A549 (cell line): ENCODE measurements at regions not wholly inside any gene's neighbourhood (a gene's known extent, or its start where the extent isn't known, plus 50 kb on each side); places are given as distances from the start of the nearest gene placed in this dataset.

Experiments
- ATAC-seq, 2 experiments: fragments of 200-7000 bp in 1 of 2; fragments of >200 bp in 1 of 2; cut with Nextera tagmentation in 1 of 2; cut with Tn5 transposase in 1 of 2; 3 replicates each; pipeline versions ENCODE4 v1.8.0 to v1.9.1; 2018 to 2020; ENCODE audit warnings: mild to moderate bottlenecking in 1 of 2, moderate library complexity in 1 of 2
- CTCF ChIA-PET: fragments of 300-600 bp; sonication (Branson Sonifier 250); formaldehyde crosslinking; extraction: SDS; loops from one replicate; lab custom pipeline; 2021; ENCODE audit warnings: antibody characterized with exemption, inconsistent platforms; lab: Yijun Ruan, JAX
- POLR2A ChIA-PET: fragments of 350-600 bp; formaldehyde crosslinking; extraction: SDS; loops from one replicate; lab custom pipeline; 2021; ENCODE audit warnings: antibody characterized with exemption, inconsistent platforms; lab: Yijun Ruan, JAX
- DNase-seq, 2 experiments: peaks; one replicate each; pipeline versions ENCODE4 v3.0.0 to v3.0.0-alpha.2; 2011 to 2016; ENCODE audit warnings: low read depth in 1 of 2, low spot score in 1 of 2
- FAIRE-seq: peaks from 2 replicates; lab custom pipeline; 2011; peaks lifted over from hg19 to GRCh38; lab: Jason Lieb, UNC
- H3K27ac ChIP-seq, 2 experiments: fragments of >200 bp; sonication (Bioruptor Twin); formaldehyde crosslinking; 3 replicates each; pipeline ENCODE4 v1.5.1; 2016 to 2017
- H3K4me1 ChIP-seq: fragments of >200 bp; sonication (Bioruptor Twin); formaldehyde crosslinking; 3 replicates; pipeline ENCODE4 v1.6.1; 2016
- H3K4me2 ChIP-seq: fragments of >200 bp; sonication (Bioruptor Twin); formaldehyde crosslinking; 3 replicates; pipeline ENCODE4 v1.6.1; 2016
- H3K4me3 ChIP-seq: fragments of >200 bp; sonication (Bioruptor Twin); formaldehyde crosslinking; 3 replicates; pipeline ENCODE4 v1.5.1; 2016
- H3K9me3 ChIP-seq: fragments of >200 bp; sonication (Bioruptor Twin); formaldehyde crosslinking; 3 replicates; pipeline ENCODE4 v1.6.1; 2016
- CBX2 ChIP-seq: fragments of 200-600 bp; sonication (generic); IDR thresholded peaks from 2 replicates; pipeline ENCODE4 v1.6.1; 2016; ENCODE audit warnings: low read depth, mild to moderate bottlenecking, borderline replicate concordance
- CEBPB ChIP-seq, 2 experiments: fragments of >200 bp in 1 of 2; sonication (Bioruptor Twin) in 1 of 2; formaldehyde crosslinking in 1 of 2; IDR thresholded peaks; 2 replicates each; pipeline ENCODE4 v1.6.1; 2012 to 2016
- CHD2 ChIP-seq: fragments of 150-350 bp; IDR thresholded peaks from 2 replicates; pipeline ENCODE4 v1.6.1; 2014; ENCODE audit warnings: low read length; ENCODE audit not compliant: partially characterized antibody
- EHF ChIP-seq: fragments of 250-450 bp; sonication (Bioruptor Pico); IDR thresholded peaks from 2 replicates; pipeline ENCODE4 v1.5.0; 2020; ENCODE audit warnings: mild to moderate bottlenecking
- EHMT2 ChIP-seq: fragments of 200-600 bp; sonication (generic); IDR thresholded peaks from 2 replicates; pipeline ENCODE4 v1.6.1; 2016; ENCODE audit warnings: antibody characterized with exemption, low read depth, mild to moderate bottlenecking, moderate library complexity
- EP300 ChIP-seq, 2 experiments: fragments of >200 bp; sonication (Bioruptor Twin); formaldehyde crosslinking; IDR thresholded peaks; 2 replicates in 1 of 2; 3 replicates in 1 of 2; pipeline ENCODE4 v1.6.1; 2016 to 2017
- HDAC2 ChIP-seq: fragments of 200-600 bp; sonication (generic); IDR thresholded peaks from 2 replicates; pipeline ENCODE4 v1.6.1; 2016
- HEYL ChIP-seq: fragments of 250-450 bp; sonication (Bioruptor Pico); IDR thresholded peaks from 2 replicates; pipeline ENCODE4 v1.8.0; 2021; ENCODE audit warnings: mild to moderate bottlenecking, moderate library complexity
- HOXA7 ChIP-seq: fragments of 250-450 bp; sonication (Bioruptor Pico); IDR thresholded peaks from 2 replicates; pipeline ENCODE4 v1.5.0; 2020; ENCODE audit warnings: mild to moderate bottlenecking, moderate library complexity
- HOXB13 ChIP-seq: fragments of 250-450 bp; sonication (Bioruptor Pico); IDR thresholded peaks from 2 replicates; pipeline ENCODE4 v1.5.0; 2020; ENCODE audit warnings: low read depth, mild to moderate bottlenecking, moderate library complexity
- HOXB5 ChIP-seq: fragments of 250-450 bp; sonication (Bioruptor Pico); IDR thresholded peaks from 2 replicates; pipeline ENCODE4 v1.5.0; 2020; ENCODE audit warnings: mild to moderate bottlenecking, moderate library complexity
- JUN ChIP-seq, 2 experiments: fragments of >200 bp; sonication (Bioruptor Twin); formaldehyde crosslinking; IDR thresholded peaks; 2 replicates in 1 of 2; 3 replicates in 1 of 2; pipeline ENCODE4 v1.6.1; 2016 to 2017
- JUNB ChIP-seq: fragments of >200 bp; sonication (Bioruptor Twin); formaldehyde crosslinking; IDR thresholded peaks from 2 replicates; pipeline ENCODE4 v1.6.1; 2016
- KDM1A ChIP-seq: fragments of 200-600 bp; sonication (generic); IDR thresholded peaks from 2 replicates; pipeline ENCODE4 v1.6.1; 2016; ENCODE audit warnings: low read depth, mild to moderate bottlenecking
- KDM5A ChIP-seq: fragments of 200-600 bp; sonication (generic); IDR thresholded peaks from 2 replicates; pipeline ENCODE4 v1.6.1; 2016; ENCODE audit warnings: antibody characterized with exemption, mild to moderate bottlenecking
- MAFK ChIP-seq: fragments of 450-650 bp; IDR thresholded peaks from 2 replicates; pipeline ENCODE4 v1.6.1; 2014; ENCODE audit not compliant: partially characterized antibody
- MAZ ChIP-seq: fragments of 150-350 bp; IDR thresholded peaks from 2 replicates; pipeline ENCODE4 v1.6.1; 2014; ENCODE audit warnings: antibody characterized with exemption, low read depth, low read length, borderline replicate concordance
- NFE2L2 ChIP-seq: fragments of 150-350 bp; conservative IDR thresholded peaks from 2 replicates; pipeline ENCODE4 v1.6.1; 2014; ENCODE audit warnings: low read length
- NPAS2 ChIP-seq: fragments of 250-450 bp; sonication (Bioruptor Pico); IDR thresholded peaks from 2 replicates; pipeline ENCODE4 v1.8.0; 2022; ENCODE audit warnings: mild to moderate bottlenecking, moderate library complexity, borderline replicate concordance
- NR3C1 ChIP-seq: fragments of >200 bp; sonication (Bioruptor Twin); formaldehyde crosslinking; IDR thresholded peaks from 3 replicates; pipeline ENCODE4 v1.6.1; 2017
- PHF8 ChIP-seq: fragments of 200-600 bp; sonication (generic); IDR thresholded peaks from 2 replicates; pipeline ENCODE4 v1.6.1; 2016; ENCODE audit warnings: low read depth, mild to moderate bottlenecking, antibody characterized with exemption, moderate library complexity, borderline replicate concordance
- POLR2A ChIP-seq: IDR thresholded peaks from 2 replicates; pipeline ENCODE4 v1.6.1; 2012; ENCODE audit warnings: mild to moderate bottlenecking, low read length
- RARB ChIP-seq: fragments of 250-450 bp; sonication (Bioruptor Pico); IDR thresholded peaks from 2 replicates; pipeline ENCODE4 v1.8.0; 2021; ENCODE audit warnings: mild to moderate bottlenecking, moderate library complexity
- RFX5 ChIP-seq: fragments of 450-650 bp; IDR thresholded peaks from 2 replicates; pipeline ENCODE4 v1.7.1; 2014; ENCODE audit warnings: antibody characterized with exemption, mild to moderate bottlenecking, moderate library complexity
- RNF2 ChIP-seq: fragments of 200-600 bp; sonication (generic); IDR thresholded peaks from 2 replicates; pipeline ENCODE4 v1.6.1; 2016; ENCODE audit warnings: low read depth, mild to moderate bottlenecking, antibody characterized with exemption, moderate library complexity, borderline replicate concordance
- SREBF2 ChIP-seq: fragments of 450-650 bp; IDR thresholded peaks from 2 replicates; pipeline ENCODE4 v1.6.1; 2014; ENCODE audit warnings: mild to moderate bottlenecking, moderate library complexity
- ZC3H11A ChIP-seq: fragments of 450-650 bp; IDR thresholded peaks from 2 replicates; pipeline ENCODE4 v1.6.1; 2014; ENCODE audit warnings: antibody characterized with exemption, mild to moderate bottlenecking
- ZFP36 ChIP-seq: fragments of 450-650 bp; IDR thresholded peaks from 2 replicates; pipeline ENCODE4 v1.6.1; 2014; ENCODE audit warnings: borderline replicate concordance; ENCODE audit not compliant: partially characterized antibody
- ZSCAN20 ChIP-seq: fragments of 250-450 bp; sonication (Bioruptor Pico); IDR thresholded peaks from 2 replicates; pipeline ENCODE4 v1.8.0; 2022; ENCODE audit warnings: mild to moderate bottlenecking, moderate library complexity
- WGBS: methylation state at CpG from one replicate; pipeline ENCODE4 v1.1.6; 2017; ENCODE audit errors: missing lambda C conversion rate; 5-methylcytosine and 5-hydroxymethylcytosine counted together
- TF ChIP-seq, protein P1 (sequence below): IDR thresholded peaks from 2 replicates; pipeline ENCODE4 v1.6.1; 2012
- TF ChIP-seq, protein P2 (sequence below): IDR thresholded peaks from 2 replicates; pipeline ENCODE4 v1.6.1; 2012

DNA sequence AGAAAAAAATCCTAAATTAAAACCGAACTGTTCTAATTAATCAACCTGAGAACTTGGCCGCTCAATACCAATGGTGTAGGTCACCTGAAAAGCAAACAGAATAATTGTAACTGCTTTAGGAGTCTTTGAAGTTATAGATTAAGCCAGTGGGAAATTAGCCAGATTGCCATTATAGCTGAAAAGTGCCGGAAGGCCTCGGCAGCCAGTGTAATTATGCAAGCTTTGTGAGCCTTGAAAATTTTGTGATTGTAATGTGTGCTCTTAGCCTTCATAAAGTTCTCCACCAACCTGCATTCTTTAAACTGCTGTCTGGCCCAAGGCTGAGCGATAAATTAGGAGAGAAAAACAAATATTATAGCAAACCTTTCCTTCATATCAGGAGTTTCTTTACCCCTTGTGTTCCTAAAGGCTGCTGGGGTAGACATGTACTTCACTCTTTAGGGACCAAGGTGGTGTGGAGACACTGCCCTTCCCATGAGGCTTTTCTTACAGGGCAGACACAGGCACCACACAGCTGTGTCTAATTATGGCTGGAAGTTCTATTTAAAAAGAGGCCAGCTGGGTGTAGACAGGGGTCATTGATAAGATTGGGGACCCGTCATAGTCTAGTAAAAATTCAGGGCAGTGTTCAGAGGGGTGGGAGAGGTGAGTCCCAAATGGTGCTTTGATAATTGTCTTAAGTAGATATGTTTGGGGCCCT lies 991.2 kb downstream of the FLRT2 start:
- CTCF ChIA-PET = no interaction called here
- WGBS = 16% methylated on average over 6 of the region's 6 CpGs

DNA sequence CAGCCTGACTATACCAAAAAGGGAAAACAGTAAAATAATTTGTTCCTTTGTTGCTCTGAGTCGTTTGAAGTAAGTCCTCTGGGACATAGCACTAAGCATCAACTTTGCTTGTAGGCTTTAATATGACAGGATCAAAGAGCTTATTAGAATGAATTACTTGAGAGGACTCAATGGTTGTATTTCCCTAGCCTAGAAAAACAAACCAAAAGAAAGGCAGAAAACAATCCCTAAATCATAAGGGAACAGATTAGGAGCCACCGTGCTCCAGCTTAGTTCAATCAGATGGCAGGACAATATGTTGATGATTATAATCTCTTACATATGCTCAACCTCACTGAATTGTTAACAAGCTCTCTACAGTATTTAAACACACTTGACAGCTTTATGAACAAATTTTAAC lies 988.4 kb downstream of the FLRT2 start:
- no peak overlapping the region for H3K4me3 ChIP-seq
- no peaks in the 10 kb centered on the region for H3K4me1 ChIP-seq
- FAIRE-seq = no peak
- no peak overlapping the region for H3K4me2 ChIP-seq
- ChIA-PET CTCF (no interaction called here), POLR2A (no interaction called here)
- no peaks in the 10 kb centered on the region for H3K9me3 ChIP-seq
- no peak overlapping the region for H3K27ac ChIP-seq
- TF ChIP-seq HOXA7 (CRISPR knock-in tag) (no peak), NPAS2 (CRISPR knock-in tag) (no peak)
- TF ChIP-seq, all 56 proteins: peak for 0
- ATAC-seq = no peak
- WGBS = 4% methylated on average over 2 of the region's 2 CpGs
- no peak for DNase-seq

More for the DNA sequence above, 991.2 kb downstream of the FLRT2 start:
- H3K4me2 ChIP-seq = no peak overlapping the region
- POLR2A ChIA-PET = no interaction called here
- no peak for TF ChIP-seq CHD2
- TF ChIP-seq HOXB13 (CRISPR knock-in tag) = no peak
- TF ChIP-seq EP300 (IDR thresholded peaks at IDR 0.05) = no peak
- no peak for TF ChIP-seq ZSCAN20 (CRISPR knock-in tag)
- TF ChIP-seq RNF2 = no peak
- no peak for TF ChIP-seq EHF (CRISPR knock-in tag)
- TF ChIP-seq JUN (IDR thresholded peaks at IDR 0.05) = no peak
- no peak for TF ChIP-seq HDAC2
- TF ChIP-seq JUNB = no peak
- no peak for TF ChIP-seq KDM1A
- TF ChIP-seq HOXA7 (CRISPR knock-in tag) = no peak
- no peak for TF ChIP-seq MAZ
- no peak for TF ChIP-seq SREBF2
- TF ChIP-seq HEYL (CRISPR knock-in tag) = no peak
- TF ChIP-seq NR3C1 = no peak
- no peak for TF ChIP-seq PHF8
- TF ChIP-seq MAFK = no peak
- no peak for TF ChIP-seq CEBPB (IDR thresholded peaks at IDR 0.05)
- H3K4me1 ChIP-seq = no peaks in the 10 kb centered on the region
- no peak for DNase-seq
- no peak overlapping the region for H3K27ac ChIP-seq
- H3K9me3 ChIP-seq = no peaks in the 10 kb centered on the region
- H3K4me3 ChIP-seq = no peak overlapping the region
- no peak for ATAC-seq
- no peak for FAIRE-seq

DNA sequence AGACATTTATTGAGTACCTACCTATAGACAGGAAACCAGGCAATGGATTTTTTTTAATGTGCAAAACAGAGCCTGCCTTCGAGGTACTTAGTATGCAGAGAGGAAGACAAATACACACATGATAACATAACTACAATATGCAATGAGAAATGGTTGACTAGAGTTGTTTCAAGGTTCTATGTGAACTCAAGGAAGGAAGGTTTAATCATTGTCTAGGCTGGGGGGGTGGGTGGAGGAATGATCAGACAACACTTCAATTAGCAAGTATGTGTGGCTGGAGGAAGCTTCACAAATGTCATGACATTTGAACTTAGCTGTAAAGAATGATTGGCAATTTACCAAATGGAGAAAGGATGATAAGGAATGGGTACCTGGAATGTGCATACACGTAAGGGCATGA lies 985.3 kb downstream of the FLRT2 start:
- ChIA-PET POLR2A (no interaction called here), CTCF (interaction anchor here (1.2 kb wide), 1 partner anchor 74 kb away, joined by 3 read pairs; no protein-coding TSS in a partner anchor)
- Histone ChIP-seq H3K27ac (no peak overlapping the region), H3K4me3 (no peak overlapping the region), H3K4me2 (no peak overlapping the region), H3K9me3 (no peaks in the 10 kb centered on the region), H3K4me1 (no peaks in the 10 kb centered on the region)
- WGBS = 5% methylated on average over 2 of the region's 2 CpGs
- FAIRE-seq = no peak
- ATAC-seq = no peak
- no peak for TF ChIP-seq KDM5A
- no peak for TF ChIP-seq POLR2A
- no peak for TF ChIP-seq JUNB
- no peak for TF ChIP-seq RFX5
- no peak for TF ChIP-seq NPAS2 (CRISPR knock-in tag)
- no peak for TF ChIP-seq RARB
- TF ChIP-seq ZC3H11A = no peak
- no peak for TF ChIP-seq CBX2
- no peak for TF ChIP-seq CEBPB (IDR thresholded peaks at IDR 0.05)
- no peak for TF ChIP-seq HOXB13 (CRISPR knock-in tag)
- TF ChIP-seq JUN (IDR thresholded peaks at IDR 0.05) = no peak
- TF ChIP-seq, protein P1, sequence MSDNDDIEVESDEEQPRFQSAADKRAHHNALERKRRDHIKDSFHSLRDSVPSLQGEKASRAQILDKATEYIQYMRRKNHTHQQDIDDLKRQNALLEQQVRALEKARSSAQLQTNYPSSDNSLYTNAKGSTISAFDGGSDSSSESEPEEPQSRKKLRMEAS = no peak
- TF ChIP-seq, protein P2, sequence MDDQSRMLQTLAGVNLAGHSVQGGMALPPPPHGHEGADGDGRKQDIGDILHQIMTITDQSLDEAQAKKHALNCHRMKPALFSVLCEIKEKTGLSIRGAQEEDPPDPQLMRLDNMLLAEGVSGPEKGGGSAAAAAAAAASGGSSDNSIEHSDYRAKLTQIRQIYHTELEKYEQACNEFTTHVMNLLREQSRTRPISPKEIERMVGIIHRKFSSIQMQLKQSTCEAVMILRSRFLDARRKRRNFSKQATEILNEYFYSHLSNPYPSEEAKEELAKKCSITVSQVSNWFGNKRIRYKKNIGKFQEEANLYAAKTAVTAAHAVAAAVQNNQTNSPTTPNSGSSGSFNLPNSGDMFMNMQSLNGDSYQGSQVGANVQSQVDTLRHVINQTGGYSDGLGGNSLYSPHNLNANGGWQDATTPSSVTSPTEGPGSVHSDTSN = no peak
- TF ChIP-seq MAFK = no peak
- no peak for TF ChIP-seq HOXB5 (CRISPR knock-in tag)
- TF ChIP-seq NFE2L2 = no peak
- TF ChIP-seq ZFP36 = no peak
- TF ChIP-seq EHMT2 = no peak
- no peak for DNase-seq
